ENCODE measurements at regions not wholly inside any gene's neighbourhood (a gene's known extent, or its start where the extent isn't known, plus 50 kb on each side); places are given as distances from the start of the nearest gene placed in this dataset.

DNA sequence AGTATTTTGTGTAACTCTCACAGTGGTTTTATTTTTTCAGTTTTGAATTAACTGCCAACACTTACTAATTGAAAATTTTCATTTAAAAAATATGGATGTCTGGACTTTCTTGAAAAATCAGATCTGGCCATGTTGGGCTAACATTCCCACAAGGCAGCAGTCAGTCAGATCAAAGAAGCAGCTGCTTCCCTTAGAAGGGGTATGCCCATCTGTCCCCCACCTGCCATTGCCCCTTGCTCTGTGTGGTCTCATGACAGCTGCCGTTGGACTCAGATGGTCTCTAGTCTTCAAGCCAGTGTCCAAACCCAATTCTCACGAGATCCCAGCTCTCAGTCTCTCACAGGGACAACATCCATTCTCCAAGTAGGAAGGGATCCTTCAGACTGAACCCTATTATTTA lies 212.1 kb upstream of the GHITM start:
- DNase-seq (ENCODE audit: extremely low read depth, low read depth), result no peak
- TF ChIP-seq, protein P1, sequence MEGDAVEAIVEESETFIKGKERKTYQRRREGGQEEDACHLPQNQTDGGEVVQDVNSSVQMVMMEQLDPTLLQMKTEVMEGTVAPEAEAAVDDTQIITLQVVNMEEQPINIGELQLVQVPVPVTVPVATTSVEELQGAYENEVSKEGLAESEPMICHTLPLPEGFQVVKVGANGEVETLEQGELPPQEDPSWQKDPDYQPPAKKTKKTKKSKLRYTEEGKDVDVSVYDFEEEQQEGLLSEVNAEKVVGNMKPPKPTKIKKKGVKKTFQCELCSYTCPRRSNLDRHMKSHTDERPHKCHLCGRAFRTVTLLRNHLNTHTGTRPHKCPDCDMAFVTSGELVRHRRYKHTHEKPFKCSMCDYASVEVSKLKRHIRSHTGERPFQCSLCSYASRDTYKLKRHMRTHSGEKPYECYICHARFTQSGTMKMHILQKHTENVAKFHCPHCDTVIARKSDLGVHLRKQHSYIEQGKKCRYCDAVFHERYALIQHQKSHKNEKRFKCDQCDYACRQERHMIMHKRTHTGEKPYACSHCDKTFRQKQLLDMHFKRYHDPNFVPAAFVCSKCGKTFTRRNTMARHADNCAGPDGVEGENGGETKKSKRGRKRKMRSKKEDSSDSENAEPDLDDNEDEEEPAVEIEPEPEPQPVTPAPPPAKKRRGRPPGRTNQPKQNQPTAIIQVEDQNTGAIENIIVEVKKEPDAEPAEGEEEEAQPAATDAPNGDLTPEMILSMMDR (IDR thresholded peaks at IDR 0.05; ENCODE audit: low read depth, low read length), result no peak

DNA sequence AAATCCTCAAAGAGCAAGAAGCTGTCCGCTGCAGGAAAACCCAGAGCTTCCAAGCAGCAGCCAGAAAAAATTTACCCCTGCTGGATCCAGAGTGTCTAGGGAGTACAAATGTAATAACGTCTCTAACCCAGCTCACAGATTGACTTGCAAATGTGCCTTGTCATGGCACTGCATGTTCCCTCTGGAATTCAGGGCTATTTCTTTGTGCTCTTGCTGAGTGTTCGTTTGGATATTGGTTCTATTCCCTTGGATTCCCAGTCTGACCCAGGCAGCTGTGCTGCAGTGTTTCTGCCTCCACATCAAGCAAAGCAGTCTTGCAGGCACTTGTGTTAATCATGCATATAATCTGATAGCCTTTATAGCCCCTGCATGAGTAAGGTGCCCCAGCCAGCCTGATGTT lies 209.9 kb upstream of the GHITM start:
- TF ChIP-seq, protein P1 (IDR thresholded peaks at IDR 0.05; ENCODE audit: low read depth, low read length), result no peak
- DNase-seq (ENCODE audit: extremely low read depth, low read depth), result no peak

DNA sequence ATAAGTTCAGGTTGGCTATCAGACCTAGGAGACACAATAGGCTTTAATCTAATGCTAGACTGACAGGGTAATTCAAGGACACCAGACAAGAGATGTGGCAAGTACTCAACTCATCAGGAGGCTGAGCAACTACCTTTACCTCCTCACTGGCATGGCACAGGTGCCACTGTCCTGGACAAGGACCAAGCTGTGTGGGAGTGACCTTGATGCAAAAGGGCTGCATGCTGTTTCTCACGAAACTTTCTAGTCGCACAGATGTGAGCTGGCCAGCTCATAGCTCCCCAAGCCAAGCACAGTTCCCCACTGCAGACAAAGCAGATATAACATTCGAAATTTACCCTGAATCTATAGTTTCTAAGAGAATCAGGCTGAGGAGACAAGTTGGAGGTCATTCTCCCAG lies 207.6 kb upstream of the GHITM start:
- no peak for DNase-seq (ENCODE audit: extremely low read depth, low read depth)

DNA sequence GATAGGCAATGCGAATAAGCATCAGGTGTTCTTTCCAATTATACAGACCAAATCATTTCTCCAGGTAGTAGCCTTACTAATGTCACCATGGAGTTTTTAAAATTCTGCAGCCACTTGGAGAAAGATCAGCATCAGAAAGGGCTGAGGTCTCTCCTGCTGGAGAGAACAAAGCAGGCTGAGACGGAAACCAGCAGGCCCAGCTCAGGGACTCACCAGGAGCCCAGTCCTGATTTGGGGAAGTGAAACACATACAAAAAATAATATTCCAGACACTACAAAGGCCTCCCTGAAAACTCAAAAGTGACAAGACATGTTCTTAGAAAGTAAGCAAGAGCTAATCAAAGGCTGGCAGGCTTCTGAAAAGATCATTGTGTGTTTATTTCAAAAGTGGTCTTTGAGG lies 207.1 kb upstream of the GHITM start:
- TF ChIP-seq, protein P1 (IDR thresholded peaks at IDR 0.05; ENCODE audit: low read depth, low read length), result no peak
- DNase-seq (ENCODE audit: extremely low read depth, low read depth), result no peak

More for the DNA sequence above, 207.6 kb upstream of the GHITM start:
- TF ChIP-seq, protein P1 (IDR thresholded peaks at IDR 0.05; ENCODE audit: low read depth, low read length), result no peak

DNA sequence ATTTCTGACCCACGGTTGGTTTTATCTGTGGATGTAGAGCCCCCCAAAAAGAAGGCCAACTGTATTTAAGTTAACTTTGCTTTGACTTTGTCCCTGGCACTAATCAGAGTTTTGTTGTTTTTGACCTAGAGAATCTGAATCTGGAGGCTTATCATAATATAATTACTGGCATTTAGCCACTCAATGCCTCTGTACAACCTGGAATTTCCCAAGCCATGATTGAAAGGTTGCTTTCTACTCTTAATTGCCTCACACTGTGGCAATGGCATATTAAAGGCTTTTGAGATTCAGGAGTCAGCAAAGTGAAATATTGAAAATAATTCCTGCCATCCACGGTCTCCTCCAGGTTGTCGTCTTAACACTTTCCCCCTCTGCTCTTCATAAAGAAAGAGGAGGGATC lies 205.2 kb upstream of the GHITM start:
- TF ChIP-seq, protein P1 (IDR thresholded peaks at IDR 0.05; ENCODE audit: low read depth, low read length), result no peak
- no peak for DNase-seq (ENCODE audit: extremely low read depth, low read depth)

DNA sequence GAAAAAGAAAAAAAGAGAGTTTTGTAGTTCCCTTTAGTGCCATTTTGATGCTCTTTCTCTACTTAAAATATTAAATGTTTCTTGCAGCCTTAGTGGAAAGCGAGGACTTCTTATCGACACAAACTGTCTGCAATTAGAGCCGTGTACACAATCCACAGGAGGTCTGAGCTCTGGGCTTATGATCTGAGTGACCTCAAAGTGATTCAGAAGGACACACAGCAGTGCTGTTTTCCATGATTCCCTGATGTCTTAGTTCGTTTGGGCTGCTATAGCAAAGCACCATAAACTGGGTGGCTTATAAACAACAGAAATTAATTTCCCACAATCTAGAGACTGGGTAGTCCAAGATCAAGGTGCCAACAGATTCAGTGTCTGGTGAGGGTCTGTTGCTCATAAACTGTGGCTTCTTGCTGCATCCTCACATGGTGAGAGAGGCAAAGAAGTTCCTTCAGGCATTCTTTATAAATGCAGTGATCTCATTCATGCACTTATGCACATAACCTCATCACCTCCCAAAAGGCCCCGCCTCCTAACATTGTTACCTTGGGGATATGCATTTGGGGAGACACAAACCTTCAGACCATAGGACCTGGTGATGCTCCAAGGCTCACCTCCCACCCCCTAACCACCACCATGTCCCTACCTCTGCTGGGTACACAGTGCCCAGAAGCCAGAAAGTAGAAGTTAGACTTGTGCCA lies 204.5 kb upstream of the GHITM start:
- no peak for DNase-seq (ENCODE audit: extremely low read depth, low read depth)
- TF ChIP-seq, protein P1 (IDR thresholded peaks at IDR 0.05; ENCODE audit: low read depth, low read length), result no peak

DNA sequence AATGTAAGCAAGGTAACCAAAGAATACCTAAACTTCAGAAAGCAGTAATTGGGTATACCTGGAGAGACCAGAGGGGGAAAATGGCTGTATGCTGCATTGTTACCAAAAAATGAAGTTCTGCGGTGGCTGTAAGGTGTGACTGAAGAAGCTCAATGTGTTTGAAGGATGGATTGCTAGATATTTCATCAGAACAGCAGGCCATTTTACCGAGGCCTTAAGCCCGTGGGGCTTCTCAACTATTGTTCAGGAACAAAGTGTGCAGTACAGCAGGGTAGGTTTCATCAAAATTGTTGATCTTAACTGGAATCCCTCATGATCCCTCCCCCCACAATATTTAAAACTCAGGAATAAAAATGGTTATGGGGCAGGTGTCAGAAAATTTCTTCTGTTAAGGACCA lies 204.0 kb upstream of the GHITM start:
- no peak for DNase-seq (ENCODE audit: extremely low read depth, low read depth)
- TF ChIP-seq, protein P1 (IDR thresholded peaks at IDR 0.05; ENCODE audit: low read depth, low read length), result no peak

Data from AG09319 (cell line).